ENCODE measurements at regions not wholly inside any gene's neighbourhood (a gene's known extent, or its start where the extent isn't known, plus 50 kb on each side); places are given as distances from the start of the nearest gene placed in this dataset.

GRCh38 chr10:71036297-71036966 is 148.1 kb upstream of the PCBD1 start:
- Mint-ChIP-seq H3K9me3 (no peaks in the 10 kb centered on the region), H3K4me3 (no peak overlapping the region), H3K4me1 (no peaks in the 10 kb centered on the region), H3K27me3 (peaks cover 0 to 9% of the 10 kb centered on the region in 2 donors), H3K27ac (no peak overlapping the region), H3K36me3 (no peaks in the 10 kb centered on the region)
- Histone ChIP-seq H3K36me3 (ENCODE audit: insufficient read depth, low read length) (no peaks in the 10 kb centered on the region), H3K9me3 (ENCODE audit: low read length) (no peaks in the 10 kb centered on the region), H3K4me3 (ENCODE audit: low read length) (no peak overlapping the region), H3K27ac (ENCODE audit: low read depth, low read length) (no peak overlapping the region), H3K4me1 (ENCODE audit: insufficient read depth, low read length) (no peaks in the 10 kb centered on the region), H3K27me3 (ENCODE audit: insufficient read depth, low read length, poor library complexity, severe bottlenecking) (no peaks in the 10 kb centered on the region)
- POLR2A ChIA-PET: no interaction called here
- CTCF ChIA-PET: no interaction called here
- no peak for DNase-seq

DNA sequence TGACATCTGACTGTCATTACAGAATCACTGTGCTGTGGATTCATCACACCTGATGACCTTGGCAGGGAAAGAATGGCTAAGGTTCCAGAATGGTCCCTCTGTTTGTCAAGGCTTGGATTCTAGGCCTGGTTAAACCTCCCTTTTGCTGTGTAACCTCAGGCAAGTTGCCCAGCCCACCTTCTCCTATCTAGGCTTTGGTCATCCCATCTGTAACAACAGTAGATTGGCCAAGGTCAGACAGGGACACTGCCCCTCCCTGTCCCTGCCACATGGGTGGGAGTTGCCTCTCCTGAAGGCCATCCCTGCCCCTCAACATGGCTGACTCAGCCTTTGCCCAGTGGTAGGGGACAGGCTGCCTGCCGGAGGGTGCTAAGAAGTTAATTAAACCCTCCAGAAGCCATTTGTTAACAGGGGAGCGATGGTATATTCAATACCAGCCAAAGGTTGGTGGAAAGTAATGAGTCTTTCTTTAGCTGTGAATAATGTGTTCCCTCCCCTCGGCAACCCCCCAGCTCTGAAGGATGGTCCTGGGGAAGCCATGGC is 149.8 kb upstream of the PCBD1 start:
- POLR2A ChIA-PET: no interaction called here

DNA sequence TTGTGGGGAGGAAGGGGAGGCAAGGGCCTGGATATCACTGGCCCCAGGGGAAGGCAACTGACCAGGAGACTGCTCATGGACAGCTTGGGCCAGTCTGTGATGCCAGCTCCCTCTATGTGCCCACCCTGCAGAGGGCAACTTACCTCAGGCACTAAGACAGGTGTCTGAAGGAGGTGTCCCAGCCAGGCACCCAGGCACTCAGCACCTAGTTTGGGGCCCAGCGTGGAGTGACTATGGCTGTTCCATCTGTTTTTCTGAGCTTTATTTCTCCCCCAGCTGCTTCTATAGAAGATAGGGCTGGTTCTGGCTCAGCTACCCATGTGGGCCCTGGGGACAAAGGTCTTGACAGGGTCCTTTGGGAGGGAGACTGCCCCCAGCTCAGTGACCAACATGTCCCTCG is 150.6 kb upstream of the PCBD1 start:
- Histone ChIP-seq H3K9me3 (ENCODE audit: low read length) (no peaks in the 10 kb centered on the region), H3K4me1 (ENCODE audit: insufficient read depth, low read length) (no peaks in the 10 kb centered on the region), H3K27me3 (ENCODE audit: insufficient read depth, low read length, poor library complexity, severe bottlenecking) (no peaks in the 10 kb centered on the region), H3K4me3 (ENCODE audit: low read length) (no peak overlapping the region), H3K36me3 (ENCODE audit: insufficient read depth, low read length) (no peaks in the 10 kb centered on the region), H3K27ac (ENCODE audit: low read depth, low read length) (no peak overlapping the region)
- H3K9me3 Mint-ChIP-seq: no peaks in the 10 kb centered on the region
- ChIA-PET POLR2A (no interaction called here), CTCF (no interaction called here)
- no peak for DNase-seq
- H3K27me3 Mint-ChIP-seq: peaks cover 15 to 16% of the 10 kb centered on the region in 2 donors
- H3K27ac Mint-ChIP-seq: no peak overlapping the region
- no peaks in the 10 kb centered on the region for H3K36me3 Mint-ChIP-seq
- no peak overlapping the region for H3K4me3 Mint-ChIP-seq
- no peaks in the 10 kb centered on the region for H3K4me1 Mint-ChIP-seq

More for the DNA sequence above, 149.8 kb upstream of the PCBD1 start:
- H3K36me3 Mint-ChIP-seq: no peaks in the 10 kb centered on the region
- CTCF ChIA-PET: no interaction called here
- no peak overlapping the region for H3K4me3 Mint-ChIP-seq
- Histone ChIP-seq H3K36me3 (ENCODE audit: insufficient read depth, low read length) (no peaks in the 10 kb centered on the region), H3K9me3 (ENCODE audit: low read length) (no peaks in the 10 kb centered on the region), H3K4me1 (ENCODE audit: insufficient read depth, low read length) (no peaks in the 10 kb centered on the region), H3K4me3 (ENCODE audit: low read length) (no peak overlapping the region), H3K27ac (ENCODE audit: low read depth, low read length) (no peak overlapping the region), H3K27me3 (ENCODE audit: insufficient read depth, low read length, poor library complexity, severe bottlenecking) (no peaks in the 10 kb centered on the region)
- H3K27me3 Mint-ChIP-seq: peaks cover 11 to 13% of the 10 kb centered on the region in 2 donors
- H3K27ac Mint-ChIP-seq: no peak overlapping the region
- H3K4me1 Mint-ChIP-seq: no peaks in the 10 kb centered on the region
- no peaks in the 10 kb centered on the region for H3K9me3 Mint-ChIP-seq
- no peak for DNase-seq

- H3K27me3 Mint-ChIP-seq: peaks cover 13 to 16% of the 10 kb centered on the region in 2 donors
- no peaks in the 10 kb centered on the region for H3K27me3 ChIP-seq (ENCODE audit: insufficient read depth, low read length, poor library complexity, severe bottlenecking)
Measured at GRCh38 chr10:71039551-71039950, 151.2 kb upstream of the PCBD1 start.

GRCh38 chr10:71040343-71040742 is 152.0 kb upstream of the PCBD1 start:
- Histone ChIP-seq H3K9me3 (ENCODE audit: low read length) (no peaks in the 10 kb centered on the region), H3K4me3 (ENCODE audit: low read length) (no peak overlapping the region), H3K27me3 (ENCODE audit: insufficient read depth, low read length, poor library complexity, severe bottlenecking) (no peaks in the 10 kb centered on the region), H3K4me1 (ENCODE audit: insufficient read depth, low read length) (no peaks in the 10 kb centered on the region), H3K36me3 (ENCODE audit: insufficient read depth, low read length) (no peaks in the 10 kb centered on the region), H3K27ac (ENCODE audit: low read depth, low read length) (no peak overlapping the region)
- Mint-ChIP-seq H3K27ac (peak overlapping the region in 1 of 8 donors; percentile 60), H3K27me3 (peaks cover 15 to 16% of the 10 kb centered on the region in 2 donors), H3K36me3 (no peaks in the 10 kb centered on the region), H3K4me1 (no peaks in the 10 kb centered on the region), H3K4me3 (no peak overlapping the region), H3K9me3 (no peaks in the 10 kb centered on the region)
- DNase-seq: no peak
- CTCF ChIA-PET: no interaction called here
- POLR2A ChIA-PET: no interaction called here

More at GRCh38 chr10:71039551-71039950, 151.2 kb upstream of the PCBD1 start:
- Mint-ChIP-seq H3K9me3 (no peaks in the 10 kb centered on the region), H3K4me1 (no peaks in the 10 kb centered on the region), H3K4me3 (no peak overlapping the region), H3K27ac (no peak overlapping the region), H3K36me3 (no peaks in the 10 kb centered on the region)
- Histone ChIP-seq H3K9me3 (ENCODE audit: low read length) (no peaks in the 10 kb centered on the region), H3K4me1 (ENCODE audit: insufficient read depth, low read length) (no peaks in the 10 kb centered on the region), H3K4me3 (ENCODE audit: low read length) (no peak overlapping the region), H3K27ac (ENCODE audit: low read depth, low read length) (no peak overlapping the region), H3K36me3 (ENCODE audit: insufficient read depth, low read length) (no peaks in the 10 kb centered on the region)
- no peak for DNase-seq
- ChIA-PET CTCF (no interaction called here), POLR2A (no interaction called here)

DNA sequence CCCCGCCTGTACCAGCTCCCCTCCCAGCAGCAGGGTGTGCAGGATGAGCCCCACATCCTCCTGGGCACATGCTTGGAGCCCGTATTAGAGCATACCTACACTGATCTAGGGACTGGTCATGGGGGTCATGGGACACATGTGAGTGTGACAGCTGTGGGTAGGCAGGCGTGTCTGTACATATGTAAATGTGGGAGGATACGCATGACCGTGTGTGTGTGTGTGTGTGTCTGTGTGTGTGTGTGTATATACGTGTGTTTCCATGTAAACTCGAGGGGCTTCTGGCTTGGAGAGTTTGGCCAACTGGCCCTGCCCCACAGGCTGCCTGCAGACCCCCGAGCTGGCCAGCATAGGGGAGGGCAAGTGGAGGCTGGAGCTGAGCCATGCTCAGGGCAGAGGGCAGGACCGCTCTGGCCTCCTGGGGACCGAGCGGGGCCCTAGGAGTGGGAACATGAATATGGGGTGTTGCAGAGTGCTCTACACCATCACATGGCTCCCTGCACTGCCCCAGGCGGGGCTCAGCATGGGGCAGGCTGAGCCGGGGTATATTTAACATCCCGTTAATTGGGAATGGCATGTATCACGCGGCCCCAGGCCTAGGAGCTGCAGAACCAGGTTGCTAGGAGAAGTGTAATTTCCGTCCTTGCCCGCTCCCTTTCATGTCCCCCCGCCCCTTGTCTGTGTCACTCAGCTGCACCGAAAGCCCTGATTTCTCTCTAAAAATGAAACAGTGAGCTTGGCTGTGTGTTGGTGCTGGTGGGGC is 152.7 kb upstream of the PCBD1 start:
- ChIA-PET POLR2A (no interaction called here), CTCF (no interaction called here)
- H3K36me3 ChIP-seq (ENCODE audit: insufficient read depth, low read length): no peaks in the 10 kb centered on the region
- Mint-ChIP-seq H3K27ac (no peak overlapping the region), H3K4me1 (no peaks in the 10 kb centered on the region), H3K27me3 (peaks cover 15 to 16% of the 10 kb centered on the region in 2 donors), H3K36me3 (no peaks in the 10 kb centered on the region), H3K4me3 (no peak overlapping the region), H3K9me3 (no peaks in the 10 kb centered on the region)
- no peaks in the 10 kb centered on the region for H3K27me3 ChIP-seq (ENCODE audit: insufficient read depth, low read length, poor library complexity, severe bottlenecking)
- DNase-seq: no peak
- no peak overlapping the region for H3K27ac ChIP-seq (ENCODE audit: low read depth, low read length)
- no peaks in the 10 kb centered on the region for H3K9me3 ChIP-seq (ENCODE audit: low read length)
- no peaks in the 10 kb centered on the region for H3K4me1 ChIP-seq (ENCODE audit: insufficient read depth, low read length)
- no peak overlapping the region for H3K4me3 ChIP-seq (ENCODE audit: low read length)

DNA sequence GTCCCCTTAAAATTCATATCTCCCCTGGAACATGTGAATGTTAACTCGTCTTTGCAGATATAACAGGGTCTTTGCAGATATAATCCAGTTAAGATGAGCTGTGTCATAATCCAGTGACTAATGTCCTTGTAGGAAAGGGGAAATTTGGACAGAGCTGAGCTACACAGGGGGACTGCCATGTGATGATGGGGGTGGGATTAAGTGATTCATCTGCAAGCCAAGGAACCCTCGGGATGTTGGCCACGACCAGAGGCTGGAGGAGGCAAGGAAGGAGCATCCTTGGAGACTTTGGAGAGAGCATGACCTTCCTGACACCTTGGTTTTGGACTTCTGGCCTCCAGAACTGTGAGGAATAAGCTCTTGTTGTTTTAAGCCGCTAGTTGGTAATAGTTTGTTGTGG is 153.9 kb upstream of the PCBD1 start:
- no peak overlapping the region for H3K4me3 ChIP-seq (ENCODE audit: low read length)
- no peak overlapping the region for H3K4me3 Mint-ChIP-seq
- POLR2A ChIA-PET: no interaction called here
- CTCF ChIA-PET: no interaction called here
- no peaks in the 10 kb centered on the region for H3K36me3 Mint-ChIP-seq
- no peaks in the 10 kb centered on the region for H3K36me3 ChIP-seq (ENCODE audit: insufficient read depth, low read length)
- no peaks in the 10 kb centered on the region for H3K27me3 ChIP-seq (ENCODE audit: insufficient read depth, low read length, poor library complexity, severe bottlenecking)
- peaks cover 16 to 18% of the 10 kb centered on the region in 2 donors for H3K27me3 Mint-ChIP-seq
- no peak overlapping the region for H3K27ac ChIP-seq (ENCODE audit: low read depth, low read length)
- H3K27ac Mint-ChIP-seq: no peak overlapping the region
- no peaks in the 10 kb centered on the region for H3K9me3 Mint-ChIP-seq
- H3K9me3 ChIP-seq (ENCODE audit: low read length): no peaks in the 10 kb centered on the region
- H3K4me1 ChIP-seq (ENCODE audit: insufficient read depth, low read length): no peaks in the 10 kb centered on the region
- H3K4me1 Mint-ChIP-seq: no peaks in the 10 kb centered on the region
- DNase-seq: no peak

GRCh38 chr10:71042699-71043098 is 154.3 kb upstream of the PCBD1 start:
- Mint-ChIP-seq H3K27me3 (peaks cover 18 to 19% of the 10 kb centered on the region in 2 donors), H3K36me3 (no peaks in the 10 kb centered on the region), H3K4me3 (no peak overlapping the region), H3K9me3 (no peaks in the 10 kb centered on the region), H3K4me1 (no peaks in the 10 kb centered on the region), H3K27ac (no peak overlapping the region)
- ChIA-PET CTCF (no interaction called here), POLR2A (no interaction called here)
- no peak for DNase-seq
- Histone ChIP-seq H3K36me3 (ENCODE audit: insufficient read depth, low read length) (no peaks in the 10 kb centered on the region), H3K4me3 (ENCODE audit: low read length) (no peak overlapping the region), H3K9me3 (ENCODE audit: low read length) (no peaks in the 10 kb centered on the region), H3K27me3 (ENCODE audit: insufficient read depth, low read length, poor library complexity, severe bottlenecking) (no peaks in the 10 kb centered on the region), H3K4me1 (ENCODE audit: insufficient read depth, low read length) (no peaks in the 10 kb centered on the region), H3K27ac (ENCODE audit: low read depth, low read length) (no peak overlapping the region)

All from CD8-positive, alpha-beta memory T cell (primary cell).